HEK293 (cell line): ENCODE measurements at regions not wholly inside any gene's neighbourhood (a gene's known extent, or its start where the extent isn't known, plus 50 kb on each side); places are given as distances from the start of the nearest gene placed in this dataset.

Experiments
- CTCF ChIA-PET: fragments of 350-600 bp; formaldehyde crosslinking; extraction: SDS; loops from one replicate; lab custom pipeline; 2021; ENCODE audit warnings: antibody characterized with exemption; lab: Yijun Ruan, JAX
- POLR2A ChIA-PET: fragments of 300-600 bp; formaldehyde crosslinking; extraction: SDS; loops from one replicate; lab custom pipeline; 2020; ENCODE audit warnings: antibody characterized with exemption, inconsistent platforms; lab: Yijun Ruan, JAX
- H3K27ac ChIP-seq: fragments of 200-500 bp; sonication (Bioruptor generic); 2 replicates; pipeline ENCODE4 v1.5.1; 2014; ENCODE audit warnings: low read depth, low read length, control low read depth, inconsistent platforms; ENCODE audit errors: extremely low read depth
- H3K36me3 ChIP-seq, 2 experiments: fragments of 200-500 bp in 1 of 2; sonication (Bioruptor generic) in 1 of 2; 1 replicate in 1 of 2; 2 replicates in 1 of 2; pipeline ENCODE4 v1.5.1; 2014 to 2017; ENCODE audit warnings: inconsistent platforms in 2 of 2, low read length in 2 of 2; ENCODE audit not compliant: control insufficient read depth in 2 of 2, insufficient read depth in 1 of 2
- H3K4me1 ChIP-seq: fragments of 200-500 bp; sonication (Bioruptor generic); 2 replicates; pipeline ENCODE4 v1.5.1; 2014; ENCODE audit warnings: mild to moderate bottlenecking, low read length, inconsistent platforms; ENCODE audit not compliant: control insufficient read depth, insufficient read depth
- H3K4me3 ChIP-seq: 2 replicates; pipeline ENCODE4 v1.5.1; 2011; ENCODE audit warnings: low read depth, mild to moderate bottlenecking, control low read depth, low read length, moderate library complexity
- H3K9me3 ChIP-seq: fragments of 200-500 bp; sonication (Bioruptor generic); 2 replicates; pipeline ENCODE4 v1.5.1; 2014; ENCODE audit warnings: low read depth, low read length, inconsistent platforms; ENCODE audit not compliant: control insufficient read depth, insufficient read depth
- GLI4 ChIP-seq: fragments of 450-650 bp; formaldehyde crosslinking; IDR thresholded peaks from 2 replicates; pipeline ENCODE4 v1.5.1; 2016; ENCODE audit warnings: missing biosample characterization, missing genetic modification characterization
- HIC1 ChIP-seq: fragments of 450-650 bp; formaldehyde crosslinking; IDR thresholded peaks from 2 replicates; pipeline ENCODE4 v1.5.1; 2016; ENCODE audit warnings: missing biosample characterization, missing genetic modification characterization
- OSR2 ChIP-seq: fragments of 450-650 bp; formaldehyde crosslinking; IDR thresholded peaks from 2 replicates; pipeline ENCODE4 v1.5.1; 2016; ENCODE audit warnings: missing biosample characterization, missing genetic modification characterization
- PRDM6 ChIP-seq: fragments of 450-650 bp; formaldehyde crosslinking; IDR thresholded peaks from 2 replicates; pipeline ENCODE4 v1.5.1; 2017; ENCODE audit warnings: missing biosample characterization, missing genetic modification characterization
- TCF7L2 ChIP-seq: IDR thresholded peaks from 2 replicates; pipeline ENCODE4 v1.6.1; 2011; ENCODE audit warnings: low read depth, mild to moderate bottlenecking, inconsistent platforms, low read length, moderate library complexity, borderline replicate concordance
- TRIM28 ChIP-seq: IDR thresholded peaks from 2 replicates; pipeline ENCODE4 v1.6.1; 2011; ENCODE audit warnings: low read length, control low read depth, borderline replicate concordance
- ZBTB20 ChIP-seq: fragments of 450-650 bp; formaldehyde crosslinking; IDR thresholded peaks from 2 replicates; pipeline ENCODE4 v1.5.1; 2016; ENCODE audit warnings: missing biosample characterization, missing genetic modification characterization
- ZNF148 ChIP-seq: fragments of 450-650 bp; formaldehyde crosslinking; IDR thresholded peaks from 2 replicates; pipeline ENCODE4 v1.5.0; 2017; ENCODE audit warnings: missing biosample characterization, missing genetic modification characterization, borderline replicate concordance
- ZNF239 ChIP-seq: fragments of 450-650 bp; formaldehyde crosslinking; IDR thresholded peaks from 2 replicates; pipeline ENCODE4 v1.5.1; 2016; ENCODE audit warnings: missing biosample characterization, missing genetic modification characterization
- ZNF621 ChIP-seq: fragments of 450-650 bp; formaldehyde crosslinking; IDR thresholded peaks from 2 replicates; pipeline ENCODE4 v1.5.1; 2017; ENCODE audit warnings: missing biosample characterization, missing genetic modification characterization
- ZNF629 ChIP-seq: fragments of 450-650 bp; formaldehyde crosslinking; IDR thresholded peaks from 2 replicates; pipeline ENCODE4 v1.5.1; 2017; ENCODE audit warnings: missing biosample characterization, missing genetic modification characterization
- ZNF645 ChIP-seq: fragments of 450-650 bp; formaldehyde crosslinking; IDR thresholded peaks from 2 replicates; pipeline ENCODE4; 2016; ENCODE audit warnings: missing biosample characterization, missing genetic modification characterization
- ZNF660 ChIP-seq: fragments of 450-650 bp; IDR thresholded peaks from 2 replicates; pipeline ENCODE4 v1.5.1; 2018; ENCODE audit warnings: missing biosample characterization, mild to moderate bottlenecking, missing genetic modification characterization
- ZNF692 ChIP-seq: fragments of 450-650 bp; formaldehyde crosslinking; IDR thresholded peaks from 2 replicates; pipeline ENCODE4 v1.5.1; 2016; ENCODE audit warnings: missing biosample characterization, missing genetic modification characterization

- POLR2A ChIA-PET: no interaction called here
These were observed 253.3 kb upstream of the EPHA5 start for GRCh38 chr4:65923616-65924015.

GRCh38 chr4:65921180-65921579 is 250.9 kb upstream of the EPHA5 start:
- H3K4me1 ChIP-seq: no peaks in the 10 kb centered on the region
- H3K4me3 ChIP-seq: no peak overlapping the region
- ChIA-PET CTCF (no interaction called here), POLR2A (no interaction called here)
- H3K27ac ChIP-seq: no peak overlapping the region
- no peaks in the 10 kb centered on the region for H3K36me3 ChIP-seq
- no peak for TF ChIP-seq GLI4 (tag by site-specific recombination)
- TF ChIP-seq ZNF692 (tag by site-specific recombination): no peak
- TF ChIP-seq OSR2 (tag by site-specific recombination): no peak
- no peak for TF ChIP-seq ZNF645 (tag by site-specific recombination)
- no peak for TF ChIP-seq ZNF239 (tag by site-specific recombination)
- TF ChIP-seq TRIM28: no peak
- no peak for TF ChIP-seq ZNF148
- H3K9me3 ChIP-seq: no peaks in the 10 kb centered on the region

More at GRCh38 chr4:65923616-65924015, 253.3 kb upstream of the EPHA5 start:
- CTCF ChIA-PET: no interaction called here
- Histone ChIP-seq H3K36me3 (no peaks in the 10 kb centered on the region), H3K4me3 (no peak overlapping the region), H3K9me3 (no peaks in the 10 kb centered on the region), H3K27ac (no peak overlapping the region), H3K4me1 (no peaks in the 10 kb centered on the region)
- TF ChIP-seq TCF7L2 (no peak), ZBTB20 (tag by site-specific recombination) (no peak), ZNF621 (no peak), ZNF660 (tag by site-specific recombination) (no peak), PRDM6 (tag by site-specific recombination) (no peak), HIC1 (tag by site-specific recombination) (no peak), ZNF629 (tag by site-specific recombination) (no peak)
